Adrenal gland (tissue), 9 donors: ENCODE measurements at regions not wholly inside any gene's neighbourhood (a gene's known extent, or its start where the extent isn't known, plus 50 kb on each side); places are given as distances from the start of the nearest gene placed in this dataset.
"Not testable (repeated sequence)": the region's sequence is repeated elsewhere in the genome, so short reads cannot be mapped to it uniquely, and the experiment has no call there.

ENCODE experiments used
- DNase-seq, 7 donors: peaks; one replicate each; pipeline ENCODE4 v3.0.0-alpha.2; 2019 to 2020
- H3K27ac ChIP-seq, 5 donors: fragments of 200-600 bp; sonication (generic) in 4 of 5; 1 replicate in 3 of 5; 2 replicates in 2 of 5; pipeline versions ENCODE4 v1.5.1 to v1.8.0; 2016 to 2020; ENCODE audit warnings: mild to moderate bottlenecking in 1 of 5
- H3K27me3 ChIP-seq: fragments of 200-600 bp; 2 replicates; pipeline ENCODE4 v1.8.0; 2021
- H3K36me3 ChIP-seq, 2 donors: fragments of 200-600 bp; replicated peaks in 1 of 2; 1 replicate in 1 of 2; 2 replicates in 1 of 2; pipeline versions ENCODE4 v1.5.1 to v1.8.0; 2018 to 2022
- H3K4me1 ChIP-seq, 2 donors: fragments of 200-600 bp; replicated peaks in 1 of 2; 1 replicate in 1 of 2; 2 replicates in 1 of 2; pipeline versions ENCODE4 v1.5.1 to v1.8.0; 2018 to 2021
- H3K4me3 ChIP-seq, 4 donors: fragments of 200-600 bp; sonication (generic) in 3 of 4; one replicate each; pipeline ENCODE4 v1.5.1; 2016 to 2018
- H3K9me3 ChIP-seq, 3 donors: fragments of 200-600 bp; sonication (generic) in 1 of 3; replicated peaks in 1 of 3; 1 replicate in 2 of 3; 2 replicates in 1 of 3; pipeline versions ENCODE4 v1.5.1 to v1.8.0; 2016 to 2021
- CTCF ChIP-seq, 6 experiments: fragments of 450-650 bp in 4 of 6; fragments of 200-600 bp in 2 of 6; sonication (generic) in 1 of 6; IDR thresholded peaks; 1 replicate in 5 of 6; 2 replicates in 1 of 6; pipeline versions ENCODE4 v1.5.1 to v1.8.0; 2016 to 2021; ENCODE audit warnings: antibody characterized with exemption in 6 of 6, mild to moderate bottlenecking in 2 of 6, moderate library complexity in 1 of 6
- POLR2A ChIP-seq, 2 donors: fragments of 450-650 bp; IDR thresholded peaks; one replicate each; pipeline ENCODE4 v1.6.1; 2017; ENCODE audit warnings: antibody characterized with exemption in 2 of 2, mild to moderate bottlenecking in 2 of 2, moderate library complexity in 1 of 2
- WGBS, 4 donors: extraction: QIAGEN DNeasy Blood & Tissue Kit in 2 of 4; methylation state at CpG; one replicate each; pipeline versions ENCODE4 v1.1.5 to v1.1.7; 2013 to 2017; 5-methylcytosine and 5-hydroxymethylcytosine counted together
- intact Hi-C, 2 donors: fragments of 100-400 bp; cut with DNase I; formaldehyde crosslinking; loops; one replicate each; pipeline versions ENCODE4 v1.14.1 to v1.15.0; 2022 to 2023
- donor health status: healthy with polysubstance abuse.
- donor health status: Bipolar disorder and iron deficiency.
- donor health status: DM: yes; HTN: yes; CAD: no.
- donor health status: DM: no; HTN: no; CAD: no.
- donor health status: DM: no; HTN: no; CAD: no.

DNA sequence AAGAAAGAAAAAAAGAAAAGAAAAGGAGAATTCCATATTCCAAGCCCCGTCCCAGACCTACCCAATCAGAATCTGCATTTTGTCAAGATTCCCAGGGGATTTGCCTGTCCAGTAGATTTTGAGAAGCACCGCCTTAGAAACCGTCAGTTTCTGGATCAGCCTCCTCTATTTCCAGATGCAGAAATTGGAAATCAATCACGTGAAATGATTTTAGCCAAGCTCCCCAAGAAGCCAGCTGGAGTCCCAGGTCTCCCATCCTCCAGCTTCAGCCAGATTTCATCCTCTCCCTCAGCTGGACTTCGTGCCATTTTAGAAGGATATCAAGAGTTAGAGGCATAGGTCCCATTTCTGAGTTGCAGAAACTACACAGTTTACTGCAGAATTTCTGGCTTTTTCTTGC, 629.3 kb downstream of the MID1IP1 start:
- Histone ChIP-seq H3K4me3 (no peak overlapping the region), H3K4me1 (no peaks in the 10 kb centered on the region)
- intact Hi-C loops = no loop called here

GRCh38 chrX:39431893-39432292, 630.6 kb downstream of the MID1IP1 start:
- intact Hi-C loops = no loop called here
- H3K4me3 ChIP-seq = no peak overlapping the region
- H3K36me3 ChIP-seq = no peaks in the 10 kb centered on the region
- peaks cover 0 to 2% (median 0%) of the 10 kb centered on the region in 3 donors for H3K9me3 ChIP-seq
- no peak for DNase-seq
- WGBS, 4 donors = 53 to 78% (median 67%) methylated on average over 2 of the region's 2 CpGs
- H3K4me1 ChIP-seq = no peaks in the 10 kb centered on the region
- no peak for TF ChIP-seq POLR2A (IDR thresholded peaks at IDR 0.05)
- H3K27ac ChIP-seq = no peak overlapping the region
- H3K27me3 ChIP-seq = peaks cover 55% of the 10 kb centered on the region

More for the DNA sequence above, 629.3 kb downstream of the MID1IP1 start:
- Histone ChIP-seq H3K9me3 (no peaks in the 10 kb centered on the region), H3K36me3 (no peaks in the 10 kb centered on the region), H3K27me3 (peaks cover 50% of the 10 kb centered on the region), H3K27ac (no peak overlapping the region)
- WGBS, 4 donors = 73 to 97% (median 83%) methylated on average over 5 of the region's 5 CpGs
- DNase-seq = no peak
- TF ChIP-seq CTCF (IDR thresholded peaks at IDR 0.05) = no peak
- no peak for TF ChIP-seq POLR2A (IDR thresholded peaks at IDR 0.05)

DNA sequence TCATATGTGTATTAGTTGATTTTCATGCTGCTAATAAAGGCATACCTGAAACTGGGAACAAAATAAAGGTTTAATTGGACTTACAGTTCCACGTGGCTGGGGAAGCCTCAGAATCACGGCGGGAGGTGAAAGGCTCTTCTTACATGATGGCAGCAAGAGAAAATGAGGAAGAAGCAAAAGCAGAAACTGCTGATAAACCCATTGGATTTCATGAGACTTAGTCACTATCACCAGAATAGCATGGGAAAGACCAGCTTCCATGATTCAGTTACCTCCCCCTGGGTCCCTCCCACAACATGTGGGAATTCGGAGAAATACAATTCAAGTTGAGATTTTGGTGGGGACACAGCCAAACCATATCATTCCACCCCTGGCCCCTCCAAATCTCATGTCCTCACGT, 633.4 kb downstream of the MID1IP1 start:
- H3K27ac ChIP-seq, H3K36me3 ChIP-seq, intact Hi-C loops, DNase-seq, H3K4me3 ChIP-seq, H3K4me1 ChIP-seq, H3K9me3 ChIP-seq: not testable (repeated sequence)
- WGBS, 4 donors = 64 to 88% (median 71%) methylated on average over 5 of the region's 5 CpGs
- peaks cover 57% of the 10 kb centered on the region for H3K27me3 ChIP-seq

GRCh38 chrX:39436538-39436937, 635.3 kb downstream of the MID1IP1 start:
- intact Hi-C loops, H3K36me3 ChIP-seq: not testable (repeated sequence)
- 75 to 95% (median 83%) methylated on average over 4 of the region's 4 CpGs for WGBS, 4 donors

DNA sequence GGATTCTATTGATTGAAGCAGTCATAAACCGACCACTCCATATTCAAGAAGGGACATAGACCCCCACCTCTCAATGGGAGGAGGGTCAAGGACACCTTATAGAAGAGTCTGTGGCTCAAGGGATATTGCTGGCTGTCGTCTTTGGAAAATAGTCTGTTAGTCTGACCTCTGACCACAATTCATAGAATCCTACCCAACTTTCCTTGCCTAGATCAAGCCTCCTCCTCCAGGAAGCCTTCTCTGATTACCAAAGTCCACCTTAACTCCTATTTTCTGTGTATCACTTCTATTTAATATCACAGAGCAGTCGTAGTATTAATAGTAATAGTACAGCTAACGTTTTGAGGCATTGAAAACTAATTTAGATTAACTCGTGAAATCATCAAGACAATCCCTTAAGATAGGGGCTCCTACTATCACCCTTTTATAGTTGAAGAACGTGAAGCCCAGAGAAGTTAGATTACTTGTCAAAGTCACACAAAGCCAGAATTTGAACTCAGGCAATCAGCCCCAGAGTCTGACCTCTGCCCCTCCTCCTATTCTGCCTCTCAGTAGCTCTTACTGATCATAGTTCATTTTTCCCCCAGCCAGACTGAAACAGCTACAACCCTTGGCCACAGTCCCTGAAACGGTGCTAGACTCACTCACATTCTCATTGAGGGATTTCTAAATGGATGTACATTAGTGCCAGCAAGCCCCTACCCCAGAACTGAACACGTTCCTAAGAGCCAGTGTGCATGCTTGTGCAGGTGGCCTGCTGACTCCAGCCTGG, 636.6 kb downstream of the MID1IP1 start:
- whole genome bisulfite sequencing, 4 donors = 64 to 84% (median 74%) methylated on average over 6 to 8 of the region's 8 CpGs
- intact Hi-C loops = no loop called here
- Histone ChIP-seq H3K36me3 (no peaks in the 10 kb centered on the region), H3K27ac (no peak overlapping the region), H3K4me3 (no peak overlapping the region), H3K9me3 (peaks cover 0 to 8% (median 0%) of the 10 kb centered on the region in 3 donors), H3K4me1 (no peaks in the 10 kb centered on the region), H3K27me3 (peaks cover 34% of the 10 kb centered on the region)
- TF ChIP-seq CTCF (IDR thresholded peaks at IDR 0.05) (no peak), POLR2A (IDR thresholded peaks at IDR 0.05) (no peak)
- no peak for DNase-seq

More at GRCh38 chrX:39436538-39436937, 635.3 kb downstream of the MID1IP1 start:
- not testable (repeated sequence) for DNase-seq, H3K27ac ChIP-seq, H3K9me3 ChIP-seq, H3K4me3 ChIP-seq, H3K4me1 ChIP-seq
- H3K27me3 ChIP-seq = peaks cover 41% of the 10 kb centered on the region
